ENCODE measurements at regions not wholly inside any gene's neighbourhood (a gene's known extent, or its start where the extent isn't known, plus 50 kb on each side); places are given as distances from the start of the nearest gene placed in this dataset.

DNA sequence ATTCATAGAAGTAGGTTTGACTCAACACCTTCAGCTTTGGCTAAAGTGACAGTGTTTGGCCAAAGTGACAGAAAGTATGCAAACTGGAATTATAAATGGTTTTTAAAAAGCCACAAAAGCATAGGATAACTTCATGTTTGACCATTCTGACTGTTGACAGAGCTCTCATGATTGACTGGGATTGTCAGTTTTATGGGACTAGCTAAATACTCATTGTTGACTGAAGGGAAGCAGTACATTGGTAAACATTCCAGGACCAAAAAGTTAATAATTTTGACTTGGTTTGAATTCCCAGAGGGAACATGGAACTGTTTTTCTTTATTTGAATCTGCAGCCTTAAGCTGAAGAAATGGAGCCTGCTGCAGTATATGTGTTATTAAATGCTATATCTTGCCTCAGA is 84.6 kb upstream of the STEAP4 start:
- Histone ChIP-seq H3K4me1 (ENCODE audit: control extremely low read depth in 1 of 4, control insufficient read depth in 4 of 4, insufficient read depth in 4 of 4, low read length in 3 of 4) (peaks cover 14 to 23% (median 19%) of the 10 kb centered on the region in 4 experiments), H3K27ac (ENCODE audit: insufficient read depth in 1 of 2, low read depth in 1 of 2, low read length in 2 of 2, poor library complexity in 1 of 2, severe bottlenecking in 2 of 2) (no peak overlapping the region), H3K36me3 (ENCODE audit: control insufficient read depth in 4 of 4, insufficient read depth in 4 of 4, low read length in 3 of 4) (no peaks in the 10 kb centered on the region), H3K9me3 (ENCODE audit: control extremely low read depth in 1 of 5, control insufficient read depth in 4 of 5, insufficient read depth in 2 of 5, low read depth in 1 of 5, low read length in 4 of 5) (no peaks in the 10 kb centered on the region), H3K27me3 (replicated peaks in 2 of 5; ENCODE audit: control insufficient read depth in 4 of 5, insufficient read depth in 5 of 5, low read length in 4 of 5) (no peaks in the 10 kb centered on the region), H3K4me3 (ENCODE audit: control insufficient read depth in 1 of 7, extremely low read depth in 1 of 7, insufficient read depth in 4 of 7, low read depth in 2 of 7, low read length in 6 of 7) (no peak overlapping the region)
- DNase-seq: no peak
- ChIA-PET POLR2A (no interaction called here), CTCF (no interaction called here)

DNA sequence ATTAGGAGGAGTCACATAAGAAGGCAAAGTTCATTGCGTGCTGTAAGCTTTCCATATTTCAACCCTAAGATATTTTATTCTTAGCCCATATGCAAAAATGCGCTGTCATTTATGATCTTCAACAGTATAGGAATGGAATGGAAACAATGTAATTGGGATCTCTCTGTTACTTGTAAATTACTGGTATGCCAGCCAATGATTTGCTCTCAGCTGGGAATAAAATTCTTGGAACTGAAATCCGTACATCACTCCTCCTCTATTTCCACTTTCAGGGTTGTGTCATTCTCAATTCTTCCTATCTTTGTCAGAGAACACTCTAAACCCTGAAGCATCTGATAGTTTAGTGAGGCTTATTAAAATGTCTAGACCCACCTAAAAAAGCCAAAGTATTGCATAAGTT is 80.7 kb upstream of the STEAP4 start:
- H3K27ac ChIP-seq (ENCODE audit: insufficient read depth in 1 of 2, low read depth in 1 of 2, low read length in 2 of 2, poor library complexity in 1 of 2, severe bottlenecking in 2 of 2): no peak overlapping the region
- WGBS (ENCODE audit: insufficient coverage): 100% methylated on average over 1 of the region's 3 CpGs
- peaks cover 8 to 16% (median 13%) of the 10 kb centered on the region in 4 experiments for H3K4me1 ChIP-seq (ENCODE audit: control extremely low read depth in 1 of 4, control insufficient read depth in 4 of 4, insufficient read depth in 4 of 4, low read length in 3 of 4)

DNA sequence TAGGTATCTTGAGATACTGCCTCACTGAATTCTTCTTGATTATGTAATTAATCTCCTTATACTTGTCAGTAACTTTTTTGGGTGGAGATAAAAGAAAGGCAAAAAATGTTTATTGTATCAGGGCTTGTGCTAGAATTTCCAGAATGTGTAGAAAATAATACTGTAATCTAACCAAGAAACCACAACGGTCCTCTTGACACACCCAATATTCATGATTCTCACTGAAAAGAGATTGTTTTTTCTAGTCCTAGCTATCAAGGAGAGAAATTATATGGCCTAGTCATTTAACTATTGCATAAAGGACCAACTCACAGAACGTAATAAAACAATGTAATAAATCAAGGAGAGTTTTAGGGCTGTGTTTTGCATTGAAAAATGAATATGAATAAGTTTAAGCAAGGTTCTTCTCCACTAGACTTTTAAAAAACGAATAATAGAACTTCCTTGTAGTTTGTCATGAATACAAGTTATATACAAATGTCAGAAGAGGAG is 80.0 kb upstream of the STEAP4 start:
- no peaks in the 10 kb centered on the region for H3K36me3 ChIP-seq (ENCODE audit: control insufficient read depth in 4 of 4, insufficient read depth in 4 of 4, low read length in 3 of 4)
- H3K27me3 ChIP-seq (replicated peaks in 2 of 5; ENCODE audit: control insufficient read depth in 4 of 5, insufficient read depth in 5 of 5, low read length in 4 of 5): no peaks in the 10 kb centered on the region
- no peak for DNase-seq
- ChIA-PET POLR2A (no interaction called here), CTCF (no interaction called here)
- H3K4me3 ChIP-seq (ENCODE audit: control insufficient read depth in 1 of 7, extremely low read depth in 1 of 7, insufficient read depth in 4 of 7, low read depth in 2 of 7, low read length in 6 of 7): no peak overlapping the region
- no peaks in the 10 kb centered on the region for H3K9me3 ChIP-seq (ENCODE audit: control extremely low read depth in 1 of 5, control insufficient read depth in 4 of 5, insufficient read depth in 2 of 5, low read depth in 1 of 5, low read length in 4 of 5)
- WGBS (ENCODE audit: insufficient coverage): no CpG with 5 or more reads among the region's 3 CpGs
- no peak overlapping the region for H3K27ac ChIP-seq (ENCODE audit: insufficient read depth in 1 of 2, low read depth in 1 of 2, low read length in 2 of 2, poor library complexity in 1 of 2, severe bottlenecking in 2 of 2)
- H3K4me1 ChIP-seq (ENCODE audit: control extremely low read depth in 1 of 4, control insufficient read depth in 4 of 4, insufficient read depth in 4 of 4, low read length in 3 of 4): peaks cover 8 to 16% (median 13%) of the 10 kb centered on the region in 4 experiments

More for the DNA sequence above, 80.7 kb upstream of the STEAP4 start:
- Histone ChIP-seq H3K9me3 (ENCODE audit: control extremely low read depth in 1 of 5, control insufficient read depth in 4 of 5, insufficient read depth in 2 of 5, low read depth in 1 of 5, low read length in 4 of 5) (no peaks in the 10 kb centered on the region), H3K4me3 (ENCODE audit: control insufficient read depth in 1 of 7, extremely low read depth in 1 of 7, insufficient read depth in 4 of 7, low read depth in 2 of 7, low read length in 6 of 7) (no peak overlapping the region), H3K27me3 (replicated peaks in 2 of 5; ENCODE audit: control insufficient read depth in 4 of 5, insufficient read depth in 5 of 5, low read length in 4 of 5) (no peaks in the 10 kb centered on the region), H3K36me3 (ENCODE audit: control insufficient read depth in 4 of 4, insufficient read depth in 4 of 4, low read length in 3 of 4) (no peaks in the 10 kb centered on the region)
- ChIA-PET CTCF (interaction anchor here (1.2 kb wide), 1 partner anchor 14 kb away, joined by 4 read pairs; no protein-coding TSS in a partner anchor), POLR2A (no interaction called here)
- no peak for DNase-seq

DNA sequence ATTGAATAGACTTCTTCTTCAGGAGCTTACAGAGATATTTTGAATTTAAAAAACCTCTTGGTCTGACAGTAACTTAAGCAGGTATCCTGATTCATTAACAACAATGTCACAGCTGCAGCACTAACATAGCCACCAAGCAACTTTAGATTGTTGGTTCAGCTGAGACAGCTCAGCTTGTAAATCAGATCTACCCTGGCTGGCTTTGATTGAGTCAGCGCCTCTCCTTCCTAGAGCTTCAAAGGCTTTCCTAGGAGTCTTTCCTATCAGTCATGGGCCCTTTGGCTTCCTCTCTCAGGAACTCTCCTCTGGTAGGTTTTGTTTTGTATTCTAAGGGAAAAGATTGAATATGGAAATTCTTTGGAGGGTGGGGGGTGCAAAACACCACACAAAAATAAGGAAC is 70.7 kb upstream of the STEAP4 start:
- H3K27ac ChIP-seq (ENCODE audit: insufficient read depth in 1 of 2, low read depth in 1 of 2, low read length in 2 of 2, poor library complexity in 1 of 2, severe bottlenecking in 2 of 2): no peak overlapping the region
- no peak for DNase-seq
- no peaks in the 10 kb centered on the region for H3K9me3 ChIP-seq (ENCODE audit: control extremely low read depth in 1 of 5, control insufficient read depth in 4 of 5, insufficient read depth in 2 of 5, low read depth in 1 of 5, low read length in 4 of 5)
- no peaks in the 10 kb centered on the region for H3K36me3 ChIP-seq (ENCODE audit: control insufficient read depth in 4 of 4, insufficient read depth in 4 of 4, low read length in 3 of 4)
- ChIA-PET POLR2A (no interaction called here), CTCF (no interaction called here)
- no CpG with 5 or more reads among the region's 1 CpG for WGBS (ENCODE audit: insufficient coverage)
- no peaks in the 10 kb centered on the region for H3K27me3 ChIP-seq (replicated peaks in 2 of 5; ENCODE audit: control insufficient read depth in 4 of 5, insufficient read depth in 5 of 5, low read length in 4 of 5)
- no peak overlapping the region for H3K4me3 ChIP-seq (ENCODE audit: control insufficient read depth in 1 of 7, extremely low read depth in 1 of 7, insufficient read depth in 4 of 7, low read depth in 2 of 7, low read length in 6 of 7)
- no peaks in the 10 kb centered on the region for H3K4me1 ChIP-seq (ENCODE audit: control extremely low read depth in 1 of 4, control insufficient read depth in 4 of 4, insufficient read depth in 4 of 4, low read length in 3 of 4)

DNA sequence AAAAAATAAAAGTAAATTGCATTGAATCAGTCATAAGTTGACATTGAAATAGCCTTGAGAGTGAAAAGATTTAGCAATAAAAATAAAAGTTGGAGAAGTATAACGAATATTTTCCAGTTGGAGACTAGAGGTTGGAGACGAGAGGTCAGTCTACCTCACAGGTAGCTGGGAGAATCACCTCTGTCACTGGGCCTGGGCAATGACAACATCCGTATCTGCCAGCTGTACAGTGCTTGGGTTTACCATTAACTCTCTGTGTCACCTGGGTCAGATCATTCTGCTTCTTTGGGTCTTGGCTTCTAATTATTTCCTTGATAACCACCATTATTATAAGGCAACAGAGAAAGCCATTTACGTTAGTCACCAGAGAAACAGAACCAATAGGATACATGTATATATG is 62.0 kb upstream of the STEAP4 start:
- CTCF ChIA-PET: no interaction called here
- DNase-seq: no peak
- Histone ChIP-seq H3K36me3 (ENCODE audit: control insufficient read depth in 4 of 4, insufficient read depth in 4 of 4, low read length in 3 of 4) (no peaks in the 10 kb centered on the region), H3K27ac (ENCODE audit: insufficient read depth in 1 of 2, low read depth in 1 of 2, low read length in 2 of 2, poor library complexity in 1 of 2, severe bottlenecking in 2 of 2) (no peak overlapping the region), H3K27me3 (replicated peaks in 2 of 5; ENCODE audit: control insufficient read depth in 4 of 5, insufficient read depth in 5 of 5, low read length in 4 of 5) (no peaks in the 10 kb centered on the region), H3K9me3 (ENCODE audit: control extremely low read depth in 1 of 5, control insufficient read depth in 4 of 5, insufficient read depth in 2 of 5, low read depth in 1 of 5, low read length in 4 of 5) (no peaks in the 10 kb centered on the region), H3K4me3 (ENCODE audit: control insufficient read depth in 1 of 7, extremely low read depth in 1 of 7, insufficient read depth in 4 of 7, low read depth in 2 of 7, low read length in 6 of 7) (no peak overlapping the region), H3K4me1 (ENCODE audit: control extremely low read depth in 1 of 4, control insufficient read depth in 4 of 4, insufficient read depth in 4 of 4, low read length in 3 of 4) (no peaks in the 10 kb centered on the region)
- POLR2A ChIA-PET: no interaction called here
- 94% methylated on average over 3 of the region's 4 CpGs for WGBS (ENCODE audit: insufficient coverage)

DNA sequence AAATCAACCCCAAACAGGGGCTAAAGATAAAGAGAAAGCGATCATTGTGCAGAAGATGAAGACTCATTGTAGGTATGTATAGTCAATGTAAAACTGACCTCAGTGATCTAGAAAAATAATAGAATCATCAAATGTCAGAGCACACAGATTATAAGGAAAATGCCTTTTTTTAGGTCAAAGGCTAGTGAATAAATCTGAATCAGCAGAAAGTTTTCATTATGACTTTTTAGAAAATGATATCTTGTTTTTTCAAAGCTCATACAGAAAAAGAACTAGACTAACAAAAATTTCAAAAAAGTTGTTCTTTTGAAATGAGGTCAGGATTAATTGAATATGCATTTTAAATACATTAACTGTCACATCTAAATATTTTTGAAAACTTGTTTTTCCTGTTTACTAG is 60.2 kb upstream of the STEAP4 start:
- POLR2A ChIA-PET: no interaction called here
- no peak for DNase-seq
- WGBS (ENCODE audit: insufficient coverage): no CpG with 5 or more reads among the region's 1 CpG
- Histone ChIP-seq H3K27me3 (replicated peaks in 2 of 5; ENCODE audit: control insufficient read depth in 4 of 5, insufficient read depth in 5 of 5, low read length in 4 of 5) (no peaks in the 10 kb centered on the region), H3K4me1 (ENCODE audit: control extremely low read depth in 1 of 4, control insufficient read depth in 4 of 4, insufficient read depth in 4 of 4, low read length in 3 of 4) (no peaks in the 10 kb centered on the region), H3K4me3 (ENCODE audit: control insufficient read depth in 1 of 7, extremely low read depth in 1 of 7, insufficient read depth in 4 of 7, low read depth in 2 of 7, low read length in 6 of 7) (no peak overlapping the region), H3K36me3 (ENCODE audit: control insufficient read depth in 4 of 4, insufficient read depth in 4 of 4, low read length in 3 of 4) (no peaks in the 10 kb centered on the region), H3K9me3 (ENCODE audit: control extremely low read depth in 1 of 5, control insufficient read depth in 4 of 5, insufficient read depth in 2 of 5, low read depth in 1 of 5, low read length in 4 of 5) (no peaks in the 10 kb centered on the region), H3K27ac (ENCODE audit: insufficient read depth in 1 of 2, low read depth in 1 of 2, low read length in 2 of 2, poor library complexity in 1 of 2, severe bottlenecking in 2 of 2) (no peak overlapping the region)
- CTCF ChIA-PET: interaction anchor here (0.6 to 1.1 kb wide), 2 partner anchors 26 to 139 kb away, joined by 3 read pairs; no protein-coding TSS in a partner anchor

DNA sequence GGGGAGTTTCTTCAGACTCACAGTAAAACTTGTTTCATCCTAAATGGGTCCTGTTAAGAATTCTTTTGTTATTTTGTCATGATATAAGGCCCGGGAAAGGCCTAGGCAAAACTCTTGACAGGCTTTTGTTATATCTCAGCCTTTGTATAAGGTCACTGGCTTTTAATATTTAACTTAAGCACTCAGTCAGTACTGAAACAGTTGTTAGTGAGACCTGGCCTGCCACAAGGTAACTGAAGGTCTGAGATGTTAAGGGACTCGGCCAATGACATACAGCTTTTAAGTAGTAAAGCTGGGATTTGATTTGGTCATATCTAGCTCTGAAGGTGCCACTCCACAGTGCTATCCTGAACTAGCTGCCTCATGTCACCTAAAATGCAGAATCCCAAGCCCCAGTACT is 57.2 kb upstream of the STEAP4 start:
- Histone ChIP-seq H3K27ac (ENCODE audit: insufficient read depth in 1 of 2, low read depth in 1 of 2, low read length in 2 of 2, poor library complexity in 1 of 2, severe bottlenecking in 2 of 2) (no peak overlapping the region), H3K27me3 (replicated peaks in 2 of 5; ENCODE audit: control insufficient read depth in 4 of 5, insufficient read depth in 5 of 5, low read length in 4 of 5) (no peaks in the 10 kb centered on the region), H3K4me3 (ENCODE audit: control insufficient read depth in 1 of 7, extremely low read depth in 1 of 7, insufficient read depth in 4 of 7, low read depth in 2 of 7, low read length in 6 of 7) (no peak overlapping the region), H3K36me3 (ENCODE audit: control insufficient read depth in 4 of 4, insufficient read depth in 4 of 4, low read length in 3 of 4) (no peaks in the 10 kb centered on the region), H3K4me1 (ENCODE audit: control extremely low read depth in 1 of 4, control insufficient read depth in 4 of 4, insufficient read depth in 4 of 4, low read length in 3 of 4) (peaks cover 0 to 6% (median 0%) of the 10 kb centered on the region in 4 experiments), H3K9me3 (ENCODE audit: control extremely low read depth in 1 of 5, control insufficient read depth in 4 of 5, insufficient read depth in 2 of 5, low read depth in 1 of 5, low read length in 4 of 5) (no peaks in the 10 kb centered on the region)
- DNase-seq: no peak
- no CpG with 5 or more reads among the region's 2 CpGs for WGBS (ENCODE audit: insufficient coverage)
- POLR2A ChIA-PET: no interaction called here
- CTCF ChIA-PET: interaction anchor here (1.0 kb wide), 1 partner anchor 66 kb away, joined by 3 read pairs; no protein-coding TSS in a partner anchor

Measured in common myeloid progenitor, CD34-positive (primary cell).